H1 (cell line): ENCODE measurements at regions not wholly inside any gene's neighbourhood (a gene's known extent, or its start where the extent isn't known, plus 50 kb on each side); places are given as distances from the start of the nearest gene placed in this dataset.
"Not testable (repeated sequence)": the region's sequence is repeated elsewhere in the genome, so short reads cannot be mapped to it uniquely, and the experiment has no call there.

Experiments
- CTCF ChIA-PET: fragments of 300-600 bp; sonication (Branson Sonifier 250); formaldehyde crosslinking; loops from one replicate; lab custom pipeline; 2021; ENCODE audit not compliant: partially characterized antibody; lab: Charles Lee
- POLR2A ChIA-PET: fragments of 300-600 bp; sonication (Branson Sonifier 250); formaldehyde crosslinking; loops from one replicate; lab custom pipeline; 2021; ENCODE audit warnings: inconsistent platforms; ENCODE audit not compliant: partially characterized antibody; lab: Charles Lee
- DNase-seq, 2 experiments: peaks; one replicate each; pipeline versions ENCODE4 v3.0.0 to v3.0.0-alpha.2; 2010 to 2022; ENCODE audit warnings: low spot score in 2 of 2, low read depth in 1 of 2, mixed read lengths in 1 of 2
- FAIRE-seq: peaks from 2 replicates; lab custom pipeline; 2011; peaks lifted over from hg19 to GRCh38; lab: Jason Lieb, UNC
- H2AFZ ChIP-seq: 2 replicates; pipeline ENCODE4 v1.8.1; 2012; ENCODE audit warnings: low read length, inconsistent platforms
- H2AK5ac ChIP-seq: 2 replicates; pipeline ENCODE4 v1.6.1; 2013; ENCODE audit warnings: low read depth, low read length
- H2BK120ac ChIP-seq: replicated peaks from 2 replicates; pipeline ENCODE3; 2013; ENCODE audit warnings: low read depth, low read length, inconsistent platforms
- H2BK12ac ChIP-seq: 2 replicates; pipeline ENCODE4 v1.6.1; 2013; ENCODE audit warnings: low read depth, low read length
- H2BK15ac ChIP-seq: 2 replicates; pipeline ENCODE4 v1.6.1; 2013; ENCODE audit warnings: low read length
- H2BK20ac ChIP-seq: 2 replicates; pipeline ENCODE4 v1.6.1; 2013; ENCODE audit warnings: low read length
- H2BK5ac ChIP-seq: 2 replicates; pipeline ENCODE4 v1.6.1; 2013; ENCODE audit warnings: low read depth, low read length
- H3K14ac ChIP-seq: 2 replicates; pipeline ENCODE4 v1.6.1; 2013; ENCODE audit warnings: inconsistent platforms; ENCODE audit not compliant: insufficient read length
- H3K18ac ChIP-seq: 2 replicates; pipeline ENCODE4 v1.6.1; 2013; ENCODE audit warnings: low read length; ENCODE audit errors: extremely low read depth
- H3K23ac ChIP-seq: 2 replicates; pipeline ENCODE4 v1.6.1; 2013; ENCODE audit warnings: inconsistent platforms; ENCODE audit not compliant: insufficient read length
- H3K23me2 ChIP-seq: 2 replicates; pipeline ENCODE4 v1.6.1; 2013; ENCODE audit warnings: low read depth, low read length
- H3K27ac ChIP-seq: 2 replicates; pipeline ENCODE4 v1.6.1; 2011; ENCODE audit warnings: low read depth, low read length, inconsistent platforms
- H3K27me3 ChIP-seq, 4 experiments: replicated peaks in 1 of 4; 1 replicate in 1 of 4; 2 replicates in 3 of 4; pipeline versions ENCODE4 v1.6.1 to v1.8.1; 2011 to 2013; ENCODE audit warnings: low read length in 3 of 4, mild to moderate bottlenecking in 3 of 4, inconsistent platforms in 2 of 4, mixed read lengths in 2 of 4, moderate library complexity in 1 of 4; ENCODE audit not compliant: control insufficient read depth in 3 of 4, insufficient read depth in 3 of 4; ENCODE audit errors: extremely low read depth in 1 of 4
- H3K36me3 ChIP-seq, 4 experiments: 2 replicates each; pipeline versions ENCODE4 v1.6.1 to v1.8.1; 2011 to 2013; ENCODE audit warnings: mild to moderate bottlenecking in 4 of 4, low read length in 3 of 4, moderate library complexity in 2 of 4, control low read depth in 1 of 4, inconsistent platforms in 1 of 4; ENCODE audit not compliant: insufficient read depth in 4 of 4, control insufficient read depth in 2 of 4
- H3K4ac ChIP-seq: replicated peaks from 2 replicates; pipeline ENCODE3; 2013; ENCODE audit warnings: low read length, low read depth, mixed read lengths, inconsistent platforms; ENCODE audit not compliant: insufficient read length
- H3K4me1 ChIP-seq, 4 experiments: replicated peaks in 1 of 4; 1 replicate in 1 of 4; 2 replicates in 3 of 4; pipeline versions ENCODE4 v1.6.1 to v1.8.1; 2011 to 2013; ENCODE audit warnings: low read length in 3 of 4, inconsistent platforms in 2 of 4, mixed read lengths in 1 of 4; ENCODE audit not compliant: insufficient read depth in 4 of 4, control insufficient read depth in 3 of 4
- H3K4me2 ChIP-seq, 2 experiments: 2 replicates each; pipeline versions ENCODE4 v1.6.1 to v1.8.1; 2011 to 2013; ENCODE audit warnings: low read depth in 2 of 2, low read length in 2 of 2, control low read depth in 1 of 2, inconsistent platforms in 1 of 2, mild to moderate bottlenecking in 1 of 2; ENCODE audit not compliant: insufficient read depth in 1 of 2
- H3K4me3 ChIP-seq, 4 experiments: fragments of 200-600, 300-600 bp in 1 of 4; sonication (generic), shearing (Covaris generic), sonication (Bioruptor Twin) in 1 of 4; 2 replicates each; pipeline versions ENCODE4 v1.5.1 to v1.8.1; 2011 to 2016; ENCODE audit warnings: low read length in 4 of 4, low read depth in 3 of 4, control low read depth in 2 of 4, inconsistent platforms in 2 of 4, mild to moderate bottlenecking in 2 of 4, mixed read lengths in 1 of 4, moderate library complexity in 1 of 4; ENCODE audit not compliant: insufficient read depth in 2 of 4; ENCODE audit errors: extremely low read depth in 1 of 4
- H3K56ac ChIP-seq: replicated peaks from 2 replicates; pipeline ENCODE3; 2013; ENCODE audit warnings: low read depth, mild to moderate bottlenecking, mixed read lengths, low read length, inconsistent platforms; ENCODE audit not compliant: insufficient read length
- H3K79me1 ChIP-seq: 2 replicates; pipeline ENCODE4 v1.6.1; 2013; ENCODE audit warnings: low read depth, low read length, control low read depth
- H3K79me2 ChIP-seq, 2 experiments: 2 replicates each; pipeline versions ENCODE4 v1.6.1 to v1.8.1; 2012 to 2013; ENCODE audit warnings: low read length in 2 of 2, mild to moderate bottlenecking in 2 of 2, inconsistent platforms in 1 of 2; ENCODE audit not compliant: insufficient read depth in 2 of 2, control insufficient read depth in 1 of 2
- H3K9ac ChIP-seq, 4 experiments: replicated peaks in 1 of 4; 1 replicate in 1 of 4; 2 replicates in 3 of 4; pipeline versions ENCODE4 v1.6.1 to v1.8.1; 2011 to 2013; ENCODE audit warnings: low read depth in 3 of 4, low read length in 3 of 4, control low read depth in 2 of 4, mild to moderate bottlenecking in 2 of 4, moderate library complexity in 2 of 4, inconsistent platforms in 1 of 4; ENCODE audit errors: extremely low read depth in 1 of 4
- H3K9me3 ChIP-seq, 2 experiments: 2 replicates each; pipeline versions ENCODE4 v1.6.1 to v1.8.1; 2012 to 2013; ENCODE audit warnings: mild to moderate bottlenecking in 2 of 2, moderate library complexity in 2 of 2, control low read depth in 1 of 2, inconsistent platforms in 1 of 2, low read depth in 1 of 2, low read length in 1 of 2, mixed read lengths in 1 of 2; ENCODE audit not compliant: insufficient read depth in 2 of 2
- H4K20me1 ChIP-seq, 2 experiments: replicated peaks in 1 of 2; 2 replicates each; pipeline versions ENCODE3 to v1.8.1; 2011 to 2013; ENCODE audit warnings: inconsistent platforms in 2 of 2, low read length in 2 of 2, mild to moderate bottlenecking in 1 of 2; ENCODE audit not compliant: insufficient read depth in 2 of 2, control insufficient read depth in 1 of 2
- H4K5ac ChIP-seq: 2 replicates; pipeline ENCODE4 v1.6.1; 2013; ENCODE audit warnings: low read length, low read depth, mixed read lengths, inconsistent platforms; ENCODE audit not compliant: insufficient read length
- H4K8ac ChIP-seq: 2 replicates; pipeline ENCODE4 v1.8.0; 2013; ENCODE audit warnings: mild to moderate bottlenecking, moderate library complexity, low read length, inconsistent platforms; ENCODE audit not compliant: insufficient read depth; ENCODE audit errors: extremely low read depth
- H4K91ac ChIP-seq: replicated peaks from 2 replicates; pipeline ENCODE3; 2013; ENCODE audit warnings: low read length, mixed read lengths, inconsistent platforms; ENCODE audit not compliant: insufficient read length
- CHD1 ChIP-seq: IDR thresholded peaks from 2 replicates; pipeline ENCODE4 v1.6.1; 2012; ENCODE audit warnings: low read depth, low read length, improper control_type of control experiment
- HDAC6 ChIP-seq: IDR thresholded peaks from one replicate; pipeline ENCODE4 v1.7.1; 2012; ENCODE audit warnings: low read depth, mild to moderate bottlenecking, inconsistent platforms, low read length, moderate library complexity
- POLR2A ChIP-seq, 2 experiments: IDR thresholded peaks; 1 replicate in 1 of 2; 2 replicates in 1 of 2; pipeline ENCODE4 v1.6.1; 2011; ENCODE audit warnings: low read depth in 2 of 2, low read length in 2 of 2, mild to moderate bottlenecking in 2 of 2; ENCODE audit errors: control extremely low read depth in 1 of 2
- POLR2AphosphoS5 ChIP-seq: IDR thresholded peaks from 2 replicates; pipeline ENCODE4 v1.6.1; 2011; ENCODE audit warnings: low read depth, low read length
- RAD21 ChIP-seq, 2 experiments: IDR thresholded peaks in 1 of 2; conservative IDR thresholded peaks in 1 of 2; 2 replicates each; pipeline ENCODE4 v1.6.1; 2011; ENCODE audit warnings: low read depth in 2 of 2, low read length in 2 of 2, improper control_type of control experiment in 1 of 2, inconsistent platforms in 1 of 2, mild to moderate bottlenecking in 1 of 2, moderate library complexity in 1 of 2
- RNF2 ChIP-seq: fragments of 200-900, 300-1000 bp; sonication (generic); IDR thresholded peaks from 2 replicates; pipeline ENCODE4 v1.7.1; 2016; ENCODE audit warnings: borderline replicate concordance, low read depth, mild to moderate bottlenecking, antibody characterized with exemption, low read length; ENCODE audit not compliant: poor library complexity, severe bottlenecking; ENCODE audit errors: missing control alignments
- SIX5 ChIP-seq: IDR thresholded peaks from 2 replicates; pipeline ENCODE4 v1.6.1; 2011; ENCODE audit warnings: mild to moderate bottlenecking, low read depth, low read length
- SP2 ChIP-seq: IDR thresholded peaks from 2 replicates; pipeline ENCODE4 v1.6.1; 2012; ENCODE audit warnings: mild to moderate bottlenecking, low read length, inconsistent platforms
- WGBS, 2 experiments: shearing (Covaris generic) in 1 of 2; methylation state at CpG; one replicate each; pipeline versions ENCODE4 v1.1.6 to v1.1.7; 2013 to 2015; ENCODE audit warnings: low lambda C conversion rate in 2 of 2, mixed read lengths in 2 of 2, inconsistent platforms in 1 of 2, low coverage in 1 of 2, missing lambda C conversion rate in 1 of 2; ENCODE audit not compliant: insufficient replicate concordance in 2 of 2, insufficient coverage in 1 of 2, insufficient read length in 1 of 2; ENCODE audit errors: extremely low coverage in 1 of 2, missing lambda C conversion rate in 1 of 2; 5-methylcytosine and 5-hydroxymethylcytosine counted together

DNA sequence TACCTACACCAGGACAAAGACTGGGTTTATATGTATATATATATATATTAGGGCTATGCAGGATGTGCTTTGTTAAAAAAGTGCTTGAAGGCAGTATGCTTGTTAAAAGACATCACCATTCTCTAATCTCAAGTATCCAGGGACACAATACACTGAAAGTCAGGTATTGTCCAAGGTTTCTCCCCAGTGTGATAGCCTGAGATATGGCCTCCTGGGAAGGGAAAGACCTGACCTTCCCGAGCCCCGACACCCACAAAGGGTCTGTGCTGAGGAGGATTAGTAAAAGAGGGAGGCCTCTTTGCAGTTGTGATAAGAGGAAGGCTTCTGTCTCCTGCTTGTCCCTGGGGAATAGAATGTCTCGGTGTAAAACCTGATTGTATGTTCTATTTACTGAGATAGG is 156.9 kb downstream of the GPX5 start (continued):
- TF ChIP-seq HDAC6, result no peak
- TF ChIP-seq POLR2AphosphoS5, result no peak
- no peak for TF ChIP-seq CHD1
- no peak for TF ChIP-seq SIX5
- no peak for TF ChIP-seq RNF2
- no peak for TF ChIP-seq POLR2A (IDR thresholded peaks at IDR 0.05; ENCODE audit: control extremely low read depth in 1 of 2, low read depth in 2 of 2, low read length in 2 of 2)
- no peak for TF ChIP-seq SP2
- TF ChIP-seq RAD21 (IDR thresholded peaks at IDR 0.05 in 1 of 2, conservative IDR thresholded peaks at IDR 0.05 in 1 of 2; ENCODE audit: low read depth in 2 of 2, low read length in 2 of 2), result no peak
- TF ChIP-seq, all 59 proteins: peak for 0

DNA sequence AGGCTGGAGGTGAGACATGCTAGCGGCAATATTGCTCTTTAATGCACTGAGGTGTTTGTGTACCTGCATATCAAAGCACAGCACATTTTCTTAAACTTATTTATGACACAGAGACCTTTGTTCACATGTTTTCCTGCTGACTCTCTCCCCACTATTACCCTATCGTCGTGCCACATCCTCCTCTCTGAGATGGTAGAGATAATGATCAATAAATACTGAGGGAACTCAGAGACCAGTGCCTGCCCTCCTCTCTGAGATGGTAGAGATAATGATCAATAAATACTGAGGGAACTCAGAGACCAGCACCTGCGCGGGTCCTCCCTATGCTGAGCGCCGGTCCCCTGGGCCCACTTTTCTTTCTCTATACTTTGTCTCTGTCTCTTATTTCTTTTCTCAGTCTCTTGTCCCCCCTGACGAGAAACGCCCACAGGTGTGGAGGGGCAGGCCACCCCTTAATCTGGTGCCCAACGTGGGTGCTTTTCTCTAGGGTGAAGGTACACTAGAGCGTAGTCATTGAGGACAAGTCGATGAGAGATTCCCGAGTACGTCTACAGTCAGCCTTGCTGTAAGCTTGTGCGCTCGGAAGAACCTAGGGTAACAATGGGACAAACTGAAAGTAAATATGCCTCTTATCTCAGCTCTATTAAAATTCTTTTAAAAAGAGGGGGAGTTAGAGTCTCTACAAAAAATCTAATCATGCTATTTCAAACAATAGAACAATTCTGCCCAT is 157.4 kb downstream of the GPX5 start:
- H3K4ac ChIP-seq, H3K14ac ChIP-seq, H3K79me1 ChIP-seq, H3K4me3 ChIP-seq, H4K8ac ChIP-seq, H3K9me3 ChIP-seq, H3K23ac ChIP-seq, H3K27me3 ChIP-seq, H3K18ac ChIP-seq, H3K56ac ChIP-seq, H2BK5ac ChIP-seq, H2BK120ac ChIP-seq, H2BK12ac ChIP-seq, H2AK5ac ChIP-seq, H3K27ac ChIP-seq, H2AFZ ChIP-seq, DNase-seq, H3K79me2 ChIP-seq, H3K4me2 ChIP-seq, POLR2A ChIA-PET, H4K5ac ChIP-seq, H3K9ac ChIP-seq, FAIRE-seq, H4K20me1 ChIP-seq, H3K4me1 ChIP-seq, H2BK15ac ChIP-seq, H3K36me3 ChIP-seq, H3K23me2 ChIP-seq, H4K91ac ChIP-seq, H2BK20ac ChIP-seq: not testable (repeated sequence)
- WGBS, 2 experiments, result 88% methylated on average over 16 of the region's 16 CpGs; no CpG with 5 or more reads in 1 of the 2 experiments
- CTCF ChIA-PET, result interaction anchor here (0.6 to 1.5 kb wide), 4 partner anchors 93 to 288 kb away, joined by 3 to 4 read pairs (median 3); no protein-coding TSS in a partner anchor
